Dedifferentiated amniotic fluid mesenchymal stem cell (primary cell): ENCODE measurements at regions not wholly inside any gene's neighbourhood (a gene's known extent, or its start where the extent isn't known, plus 50 kb on each side); places are given as distances from the start of the nearest gene placed in this dataset.

Experiments
- DNase-seq: peaks from one replicate; pipeline ENCODE4 v3.0.0-alpha.2; 2016; ENCODE audit errors: extremely low spot score

DNA sequence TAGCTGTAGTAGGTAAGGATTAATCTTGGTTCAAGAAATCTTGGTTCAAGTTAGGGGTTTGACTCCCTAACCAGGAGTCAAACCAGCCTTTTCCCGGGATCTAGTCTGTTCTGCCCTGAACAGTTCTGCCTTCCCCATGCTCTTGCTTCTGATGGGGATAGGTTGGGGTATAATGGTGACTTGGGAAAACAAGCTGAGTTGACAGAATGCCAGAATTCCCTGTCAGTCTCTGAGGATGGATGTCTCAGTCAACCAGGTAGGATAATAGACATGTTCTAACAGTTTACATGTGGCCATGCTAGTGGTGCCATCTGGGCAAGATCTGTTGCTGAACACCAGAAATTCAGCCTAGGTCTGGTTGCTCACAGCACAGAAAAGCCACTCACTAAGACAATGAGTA lies 51.4 kb downstream of the RAB40AL start:
- DNase-seq, result no peak

DNA sequence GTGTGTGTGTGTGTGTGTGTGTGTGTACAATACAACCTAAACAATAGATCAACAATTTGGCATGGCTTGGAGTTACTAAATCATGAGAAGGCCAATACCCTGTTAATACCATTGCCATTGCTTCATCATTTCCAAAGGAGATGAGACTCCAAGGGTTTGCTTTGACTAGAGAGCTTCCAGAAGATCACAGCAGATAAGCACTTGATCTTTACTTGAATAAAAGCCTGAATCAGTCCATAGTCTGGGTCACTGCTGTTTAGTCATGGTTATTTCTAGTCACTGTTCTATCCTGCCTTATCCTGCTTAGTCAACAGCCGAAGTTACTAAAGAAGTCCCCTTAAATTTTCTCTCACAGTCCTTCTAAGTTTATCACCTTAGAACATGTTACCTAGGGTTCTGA lies 58.2 kb downstream of the RAB40AL start:
- DNase-seq, result no peak

DNA sequence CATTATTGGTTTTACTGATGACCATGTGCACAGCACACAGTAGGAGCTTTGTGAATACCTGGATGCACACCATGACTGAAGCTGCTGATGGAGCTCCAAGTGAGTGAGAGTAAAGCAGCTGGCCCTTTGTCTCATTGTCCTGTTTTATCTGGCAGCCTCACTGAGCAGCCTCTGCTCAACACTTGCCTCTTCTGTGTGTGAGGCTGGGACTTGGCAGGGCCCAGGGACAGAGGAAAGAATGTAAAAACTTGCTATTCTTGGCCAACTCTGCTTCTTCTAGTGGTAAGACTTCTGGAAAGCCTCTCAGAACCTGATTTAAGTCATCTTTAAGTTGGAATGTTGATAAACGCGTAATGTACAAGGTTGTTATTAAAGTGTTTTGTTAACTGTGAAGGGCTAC lies 61.4 kb downstream of the BEX1 start:
- peak; percentile 32 for DNase-seq
